Femur (tissue), 1 donor: ENCODE measurements at regions not wholly inside any gene's neighbourhood (a gene's known extent, or its start where the extent isn't known, plus 50 kb on each side); places are given as distances from the start of the nearest gene placed in this dataset.
"Not testable (repeated sequence)": the region's sequence is repeated elsewhere in the genome, so short reads cannot be mapped to it uniquely, and the experiment has no call there.

ENCODE experiments used
- DNase-seq: peaks from one replicate; pipeline ENCODE4 v3.0.0-alpha.2; 2017

DNA sequence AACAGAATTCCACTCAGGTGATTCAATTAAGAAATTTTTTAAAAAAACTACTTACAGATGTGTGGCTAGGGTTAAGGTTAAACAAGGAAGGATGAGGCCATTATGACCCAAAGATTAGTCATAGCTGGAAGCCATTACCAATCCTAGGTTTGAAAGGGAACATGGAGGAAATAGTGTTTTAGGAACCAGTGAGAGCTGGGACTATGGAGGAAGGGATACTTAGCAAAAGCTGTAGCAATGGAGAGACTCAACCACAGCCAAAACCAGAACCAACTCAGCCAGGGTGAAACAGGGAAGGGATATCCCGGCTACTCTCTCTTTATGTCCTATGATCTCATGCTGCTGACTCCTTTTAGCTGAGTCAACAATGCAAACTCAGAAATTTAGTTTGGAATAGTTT lies 148.6 kb upstream of the CNKSR2 start:
- no peak for DNase-seq

DNA sequence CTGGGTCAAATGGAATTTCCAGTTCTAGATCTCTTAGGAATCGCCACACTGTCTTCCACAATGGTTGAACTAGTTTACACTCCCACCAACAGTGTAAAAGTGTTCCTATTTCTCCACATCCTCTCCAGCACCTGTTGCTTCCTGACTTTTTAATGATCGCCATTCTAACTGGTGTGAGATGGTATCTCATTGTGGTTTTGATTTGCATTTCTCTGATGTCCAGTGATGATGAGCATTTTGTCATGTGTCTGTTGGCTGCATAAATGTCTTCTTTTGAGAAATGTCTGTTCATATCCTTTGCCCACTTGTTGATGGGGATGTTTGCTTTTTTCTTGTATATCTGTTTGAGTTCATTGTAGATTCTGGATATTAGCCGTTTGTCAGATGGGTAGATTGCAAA lies 145.2 kb upstream of the CNKSR2 start:
- DNase-seq, result not testable (repeated sequence)

DNA sequence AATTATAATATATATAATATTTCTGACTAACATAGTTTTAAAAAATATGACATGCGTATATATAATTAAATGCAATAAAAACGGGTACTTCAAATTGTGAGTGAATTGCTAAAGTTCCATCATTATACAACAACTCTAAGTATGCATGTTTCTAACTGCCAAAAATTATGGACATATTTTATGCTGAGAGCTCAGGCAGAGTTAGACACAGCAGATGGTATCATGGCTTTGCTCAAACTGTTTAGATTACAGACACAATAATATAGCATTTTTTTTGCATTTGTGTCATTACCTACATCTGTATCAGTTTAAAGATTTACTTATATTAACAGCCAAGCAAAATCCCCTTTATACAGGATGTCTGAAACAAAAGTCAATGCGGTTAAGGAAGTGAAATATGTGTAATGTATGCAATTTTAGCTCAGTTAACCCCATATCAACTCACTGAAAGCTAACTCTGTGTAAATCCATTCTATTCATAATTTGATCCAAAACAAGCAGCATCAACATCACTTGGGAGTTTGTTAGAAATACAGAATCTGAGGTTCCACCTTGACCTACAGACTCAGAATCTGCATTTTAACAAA lies 119.1 kb upstream of the CNKSR2 start:
- no peak for DNase-seq

DNA sequence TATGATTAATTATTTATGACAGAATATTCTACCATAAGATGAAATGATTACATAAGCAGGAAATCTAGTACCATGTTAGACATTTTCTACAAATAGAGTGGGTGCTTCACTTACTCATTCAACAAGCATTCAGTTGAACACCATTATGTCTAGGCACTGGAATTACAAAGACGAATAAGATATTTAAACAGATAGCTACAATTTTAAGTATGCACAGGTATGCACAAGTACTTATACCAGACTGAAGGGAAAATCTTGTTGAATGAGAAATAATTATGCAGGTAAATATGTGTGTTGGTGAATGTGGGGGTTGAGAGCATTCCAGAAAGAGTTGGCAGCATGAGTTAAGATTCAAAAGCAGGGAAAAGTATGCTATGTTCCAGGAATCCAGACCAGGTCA lies 107.3 kb upstream of the CNKSR2 start:
- no peak for DNase-seq

DNA sequence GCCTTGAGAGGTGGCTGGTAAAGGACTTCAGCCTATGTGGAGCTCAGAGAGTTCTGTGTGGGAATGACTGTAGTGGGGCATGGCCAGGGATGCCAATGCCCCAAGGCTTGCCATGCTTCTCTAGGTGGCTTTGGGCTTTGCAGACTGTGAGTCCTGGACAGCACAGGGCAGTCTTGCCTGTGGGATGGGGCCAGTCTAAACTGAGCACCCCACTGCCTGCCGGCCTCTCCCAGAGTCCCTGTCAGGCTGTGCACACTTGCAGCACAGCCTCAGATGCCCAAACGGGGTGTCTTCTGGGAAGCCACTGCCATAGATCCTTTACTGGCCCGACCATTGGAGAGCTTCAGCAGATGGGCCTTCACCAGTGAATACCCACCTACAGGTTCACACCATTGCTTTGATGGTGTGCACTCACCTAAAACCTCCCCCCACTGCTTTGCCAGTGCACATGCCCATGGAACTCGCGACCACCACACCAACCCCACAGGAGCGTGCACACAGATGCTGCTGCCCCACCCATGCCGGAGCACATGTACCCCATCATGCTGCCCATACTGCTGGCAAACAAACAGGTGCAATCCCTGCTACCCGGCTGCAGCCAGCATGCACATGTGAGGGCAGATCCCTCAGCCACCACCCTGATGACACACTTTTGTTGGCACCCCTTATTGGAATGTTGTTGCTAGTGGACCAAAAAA lies 97.3 kb upstream of the CNKSR2 start:
- no peak for DNase-seq

DNA sequence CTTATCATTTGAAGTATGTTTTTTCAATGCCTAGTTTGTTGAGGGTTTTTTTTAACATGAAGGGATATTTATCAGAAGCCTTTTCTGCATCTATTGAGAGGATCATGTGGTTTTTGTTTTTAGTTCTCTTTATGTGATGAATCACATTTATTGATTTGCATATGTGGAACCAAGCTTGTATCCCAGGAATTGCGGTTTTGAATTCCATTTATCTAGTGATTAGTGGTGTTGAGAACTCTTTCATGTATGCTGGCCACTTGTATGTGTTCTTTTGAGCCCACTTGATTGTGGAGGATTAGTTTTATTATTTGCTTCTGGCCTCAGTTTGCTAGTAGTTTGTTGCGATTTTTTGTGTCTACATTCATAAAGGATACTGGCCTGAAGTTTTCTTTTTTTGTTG lies 85.0 kb upstream of the CNKSR2 start:
- DNase-seq, result no peak

DNA sequence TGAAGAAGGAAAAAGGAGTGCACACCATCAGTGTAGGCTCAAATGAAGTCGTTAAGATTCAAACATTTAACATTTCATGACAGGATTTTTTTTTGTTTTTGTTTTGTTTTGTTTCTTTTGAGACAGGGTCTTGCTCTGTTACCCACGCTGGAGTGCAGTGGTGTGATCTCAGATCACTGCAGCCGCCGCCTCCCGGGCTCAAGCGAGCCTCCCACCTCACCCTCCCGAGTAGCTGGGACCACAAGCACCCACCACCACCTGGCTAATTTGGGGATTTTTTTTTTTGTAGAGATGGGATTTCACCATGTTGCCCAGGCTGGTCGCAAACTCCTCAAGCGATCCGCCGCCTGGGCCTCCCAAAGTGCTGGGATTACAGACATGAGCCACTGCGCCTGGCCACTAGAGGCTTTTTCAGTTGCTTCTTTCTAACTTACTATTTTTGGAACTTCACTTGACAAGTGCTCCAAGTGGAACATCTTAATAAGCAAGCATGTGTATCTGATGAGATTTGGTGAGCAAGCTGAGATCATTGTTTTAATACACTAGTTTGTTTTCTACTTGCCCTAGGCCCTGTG lies 78.9 kb upstream of the CNKSR2 start:
- DNase-seq, result no peak

DNA sequence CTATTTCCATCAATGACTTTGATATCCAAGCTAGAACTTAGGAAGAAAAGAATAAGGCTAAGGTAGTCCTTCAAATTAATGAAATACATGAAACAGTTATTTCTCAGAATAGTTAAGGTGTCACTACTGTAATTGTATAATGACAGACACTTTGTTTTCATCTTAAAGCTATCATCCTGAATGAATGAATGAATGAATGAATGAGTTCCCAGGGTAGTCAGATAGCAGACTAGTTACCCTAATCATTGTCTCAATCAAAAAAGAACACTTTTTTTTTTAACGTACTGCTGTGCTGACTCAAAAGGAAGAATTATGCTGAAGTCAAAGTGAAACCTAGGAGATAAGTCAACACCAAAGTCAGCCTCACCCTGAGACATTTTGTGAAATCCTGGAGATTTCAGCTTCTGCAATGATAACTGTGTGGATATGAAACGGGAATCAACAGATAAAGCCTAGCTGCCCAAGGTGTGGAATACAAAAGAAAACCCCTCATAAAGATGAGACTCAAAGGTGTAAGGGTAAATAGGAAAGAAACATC lies 68.3 kb upstream of the CNKSR2 start:
- no peak for DNase-seq

DNA sequence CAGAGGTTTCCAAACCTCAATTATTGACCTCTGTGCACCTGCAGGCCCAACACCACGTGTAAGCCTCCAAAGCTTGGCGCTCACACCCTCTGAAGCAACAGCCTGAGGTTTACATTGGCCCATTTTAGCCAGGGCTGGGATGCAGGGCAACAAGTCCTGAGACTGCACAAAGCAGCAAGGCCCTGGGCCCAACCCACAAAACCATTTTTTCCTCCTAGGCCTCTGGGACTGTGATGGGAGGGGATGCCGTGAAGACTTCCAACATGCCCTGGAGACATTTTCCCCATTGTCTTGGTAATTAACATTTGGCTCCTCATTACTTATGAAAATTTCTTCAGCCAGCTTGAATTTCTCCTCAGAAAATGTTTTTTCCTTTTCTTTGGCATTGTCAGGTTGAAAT lies 54.9 kb upstream of the CNKSR2 start:
- no peak for DNase-seq
